HG03378 (cell line): ENCODE measurements at regions not wholly inside any gene's neighbourhood (a gene's known extent, or its start where the extent isn't known, plus 50 kb on each side); places are given as distances from the start of the nearest gene placed in this dataset.

ENCODE experiments used
- ATAC-seq: cut with Tn5 transposase; IDR thresholded peaks from one replicate; pipeline ENCODE4 v1.9.1; 2021; ENCODE audit warnings: mild to moderate bottlenecking, moderate library complexity; ENCODE audit not compliant: unreplicated experiment

- ATAC-seq, result no peak
These were observed 190.6 kb downstream of the MZT1 start for GRCh38 chr13:72536714-72537394.

DNA sequence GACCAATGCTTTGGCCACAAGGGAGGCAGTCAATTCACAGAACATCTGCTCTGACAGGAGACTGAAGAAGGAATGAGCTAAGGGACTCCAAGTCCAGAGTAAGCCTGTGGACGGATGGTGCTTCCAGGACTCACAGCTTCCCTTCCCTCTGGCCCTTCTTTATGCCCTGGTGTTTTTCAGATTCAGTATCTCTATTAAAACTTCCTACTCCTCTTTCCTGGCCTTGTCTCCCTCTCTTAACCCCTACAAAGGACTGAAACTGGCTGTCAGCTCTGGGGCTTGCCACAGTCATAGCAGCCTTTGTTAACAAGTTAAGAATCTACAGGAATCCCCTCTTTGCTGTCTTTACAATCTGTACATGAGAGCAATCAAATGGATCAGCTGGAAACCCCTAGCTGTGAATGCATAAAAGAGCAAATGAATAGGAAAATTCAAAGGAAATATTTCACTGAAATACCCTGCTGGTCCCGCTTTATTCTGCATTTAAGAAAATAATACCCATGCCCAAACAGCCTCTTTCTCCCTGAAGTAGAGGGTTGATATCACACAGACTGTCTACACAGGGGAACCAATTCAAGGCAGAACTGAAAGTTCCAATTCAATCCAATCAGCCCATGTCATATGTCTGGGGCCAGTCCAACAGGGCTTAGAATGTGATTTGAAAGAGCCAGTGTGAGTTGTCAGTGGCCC is 192.3 kb downstream of the MZT1 start:
- no peak for ATAC-seq

GRCh38 chr13:72530471-72530870 is 197.0 kb downstream of the MZT1 start:
- no peak for ATAC-seq

DNA sequence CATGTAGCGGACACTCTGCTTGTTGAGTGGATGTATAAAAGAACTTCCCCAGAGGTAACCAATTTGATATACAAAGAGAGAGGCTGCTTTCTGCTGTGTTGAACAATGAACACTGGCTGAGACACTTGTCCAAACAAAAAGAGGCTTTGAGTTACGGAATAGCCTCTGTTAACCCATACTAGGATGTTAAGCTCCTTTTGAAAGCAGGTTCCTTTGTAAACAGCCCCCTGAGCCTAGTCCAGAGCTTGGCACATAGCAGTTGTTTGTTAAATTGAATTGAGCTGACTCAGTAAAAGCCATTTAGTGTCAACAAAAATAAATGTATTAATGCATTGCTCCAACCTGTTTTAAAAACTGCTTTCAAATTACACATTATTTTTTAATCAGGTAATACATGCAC is 200.1 kb downstream of the MZT1 start:
- no peak for ATAC-seq

GRCh38 chr13:72523593-72523992 is 203.8 kb downstream of the MZT1 start:
- ATAC-seq, result no peak

- ATAC-seq, result no peak
These were observed 204.4 kb downstream of the MZT1 start for GRCh38 chr13:72523049-72523448.

GRCh38 chr13:72521940-72522661 is 205.3 kb downstream of the MZT1 start:
- ATAC-seq, result no peak

DNA sequence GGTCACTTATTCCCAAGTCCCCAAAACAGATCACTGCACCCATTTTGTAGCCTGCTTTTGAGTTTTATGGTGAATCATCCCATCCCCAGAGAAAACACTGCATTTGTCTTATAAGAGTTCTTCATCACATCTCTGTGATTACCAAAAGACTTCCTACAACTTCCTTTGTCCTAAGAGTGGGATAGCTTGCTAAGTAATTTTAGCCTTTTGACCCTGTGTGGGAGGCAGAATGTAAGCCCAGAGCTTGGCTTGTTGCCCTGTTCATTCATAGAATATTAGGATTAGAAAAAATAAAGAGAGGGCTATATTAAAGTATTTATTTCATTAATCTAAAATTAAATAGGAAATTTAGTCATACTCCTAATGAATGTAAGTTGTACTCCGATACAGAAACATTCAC is 213.3 kb downstream of the MZT1 start:
- ATAC-seq, result no peak

DNA sequence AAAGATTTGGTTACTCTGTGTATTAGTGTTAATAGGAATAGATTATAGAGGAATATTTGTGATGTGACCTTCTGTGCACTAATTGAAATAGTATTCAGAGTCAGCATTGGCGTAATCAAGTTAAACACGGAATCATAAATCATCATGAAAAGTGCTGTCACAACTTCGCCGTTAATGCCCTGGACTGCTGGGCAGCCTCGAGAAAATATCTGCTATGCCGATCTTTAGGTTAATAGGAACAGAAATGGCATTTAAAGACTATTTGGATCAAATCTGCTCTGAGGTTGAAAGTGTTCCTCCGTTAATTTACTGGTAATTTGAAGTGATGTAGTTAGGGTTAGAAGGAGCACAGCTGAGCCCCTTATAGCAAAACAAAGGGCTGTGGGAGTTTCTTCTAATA is 219.0 kb downstream of the MZT1 start:
- no peak for ATAC-seq

- no peak for ATAC-seq
These were observed 219.8 kb downstream of the MZT1 start for GRCh38 chr13:72507416-72508199.

GRCh38 chr13:72506706-72507105 is 220.7 kb downstream of the MZT1 start:
- no peak for ATAC-seq

DNA sequence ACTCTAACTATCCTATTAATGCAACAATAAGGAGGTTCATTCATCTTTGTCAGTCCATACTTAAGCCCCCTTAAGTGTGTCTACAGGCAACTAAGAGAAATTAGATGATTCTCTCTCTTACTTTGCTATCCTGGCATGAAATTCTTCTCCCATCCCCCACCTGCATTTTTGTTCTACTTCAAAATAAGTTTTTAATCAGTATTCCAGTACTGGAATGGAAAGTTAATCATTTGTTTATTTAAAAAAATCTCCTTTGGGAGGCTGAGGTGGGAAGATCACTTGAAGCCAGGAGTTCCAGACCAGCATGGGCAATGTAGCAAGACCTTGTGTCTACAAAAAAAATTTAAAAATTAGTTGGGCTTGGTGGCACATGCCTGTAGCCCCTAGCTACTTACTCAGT is 222.1 kb downstream of the MZT1 start:
- ATAC-seq, result no peak

- ATAC-seq, result no peak
These were observed 223.1 kb downstream of the MZT1 start for GRCh38 chr13:72504131-72504841.

GRCh38 chr13:72500851-72501250 is 226.6 kb downstream of the MZT1 start:
- ATAC-seq, result no peak

GRCh38 chr13:72495681-72496080 is 231.7 kb downstream of the MZT1 start:
- ATAC-seq, result no peak

DNA sequence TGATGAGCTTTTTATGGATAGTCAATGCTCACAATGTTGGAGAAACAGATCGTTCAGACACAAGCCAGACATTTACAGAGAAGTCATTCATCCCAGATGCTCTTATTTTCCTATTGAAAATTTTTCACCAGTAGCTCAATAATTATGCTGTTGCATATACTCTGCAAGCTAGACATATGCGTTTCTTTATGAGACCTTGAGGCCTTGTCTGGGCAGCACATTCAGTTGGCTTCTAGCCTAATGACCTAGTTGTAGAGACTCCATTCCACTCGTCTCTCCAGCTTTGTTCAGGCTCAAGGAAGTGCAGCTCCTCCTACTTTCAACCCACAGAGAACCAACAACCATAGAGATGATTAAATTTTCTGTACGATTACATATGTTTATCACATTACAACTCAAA is 237.7 kb downstream of the MZT1 start:
- no peak for ATAC-seq

DNA sequence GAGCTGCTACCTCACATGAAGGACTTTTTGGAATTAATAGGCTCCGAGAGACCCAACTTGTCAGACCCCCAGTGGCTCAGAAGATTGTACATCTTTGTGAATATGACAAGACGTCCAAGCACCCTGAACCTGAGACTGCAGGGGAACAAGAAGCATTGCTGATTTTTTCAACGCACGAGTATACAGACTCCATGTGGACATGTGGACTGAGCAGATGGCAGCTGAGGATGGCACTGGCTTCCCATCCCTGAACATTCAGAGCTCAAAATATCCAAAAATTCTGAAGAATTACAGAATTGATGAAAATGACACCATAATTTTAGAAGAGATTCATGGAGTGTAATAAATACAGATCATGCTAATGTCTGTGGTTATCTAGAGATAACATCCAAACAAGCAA is 254.1 kb downstream of the MZT1 start:
- ATAC-seq, result no peak

- no peak for ATAC-seq
These were observed 257.5 kb downstream of the MZT1 start for GRCh38 chr13:72469906-72470305.

GRCh38 chr13:72463561-72463960 is 263.9 kb downstream of the MZT1 start:
- ATAC-seq, result no peak

DNA sequence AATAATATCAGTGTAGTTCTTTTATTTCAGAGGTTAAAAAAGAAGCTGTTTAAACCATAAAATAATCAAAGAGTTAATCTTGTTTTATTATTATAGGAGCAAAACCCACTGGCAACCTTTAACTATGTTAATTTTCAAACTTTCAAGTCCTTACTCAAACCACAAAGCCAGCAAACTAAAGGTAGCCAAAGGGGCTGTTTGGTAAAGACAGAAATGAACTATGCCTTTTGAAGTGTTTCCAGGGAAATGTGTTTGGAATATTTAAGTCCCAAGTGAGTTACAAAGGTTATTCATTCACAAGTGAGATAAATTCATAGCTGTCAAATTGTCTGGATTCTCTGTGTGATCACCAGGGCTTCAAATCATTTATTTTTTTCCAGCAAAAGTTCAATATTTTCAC is 264.7 kb downstream of the MZT1 start:
- ATAC-seq, result no peak

DNA sequence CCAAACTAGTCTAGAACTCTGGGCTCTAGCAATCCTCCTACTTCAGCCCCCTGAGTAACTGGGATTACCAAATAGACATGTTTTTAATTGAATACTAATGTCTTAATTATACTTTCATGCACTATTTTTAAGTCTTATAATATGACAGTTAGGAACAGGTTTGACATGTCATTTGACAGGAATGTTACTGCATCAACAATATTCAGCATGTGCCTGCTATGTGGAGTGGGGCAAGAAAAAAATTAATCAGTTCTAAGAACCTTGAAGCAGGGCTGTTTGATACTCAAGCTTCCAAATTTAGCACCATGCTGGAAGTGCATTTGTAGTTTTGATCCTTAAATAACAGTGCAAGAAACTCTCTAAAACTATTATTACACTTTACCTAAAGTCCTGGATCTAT is 265.3 kb downstream of the MZT1 start:
- no peak for ATAC-seq
